ENCODE measurements at regions not wholly inside any gene's neighbourhood (a gene's known extent, or its start where the extent isn't known, plus 50 kb on each side); places are given as distances from the start of the nearest gene placed in this dataset.

- no peak for DNase-seq (ENCODE audit: low spot score)
Measured at GRCh38 chr16:13550254-13550653, 369.7 kb upstream of the ERCC4 start.

- no peak for DNase-seq (ENCODE audit: low spot score)
Measured at GRCh38 chr16:13552062-13552959, 367.6 kb upstream of the ERCC4 start.

GRCh38 chr16:13552960-13553257, 367.0 kb upstream of the ERCC4 start:
- DNase-seq (ENCODE audit: low spot score) = no peak

DNA sequence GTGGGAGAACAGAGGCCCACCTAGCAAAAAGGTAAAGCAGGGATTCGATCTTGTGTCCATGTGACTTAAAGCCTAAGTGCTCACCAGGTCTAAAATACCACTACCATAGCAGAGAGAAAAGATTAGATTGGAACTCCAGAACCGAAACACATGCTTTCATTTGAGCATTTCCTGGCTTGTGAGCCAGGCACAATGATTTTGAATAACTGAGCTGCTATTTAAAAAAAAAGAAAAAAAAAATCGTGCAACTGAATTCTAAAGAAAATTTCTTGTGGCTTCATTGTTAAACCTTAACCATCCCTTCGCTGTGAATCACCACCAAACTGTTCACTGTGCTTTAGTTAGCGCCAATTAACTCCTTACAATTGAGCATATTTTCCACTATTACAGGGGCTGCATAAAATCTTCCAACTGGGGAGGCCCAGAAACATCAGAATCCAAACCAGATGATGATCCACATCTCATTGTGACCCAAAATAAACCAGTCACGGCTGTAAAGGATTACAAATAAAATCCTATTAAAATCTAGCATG, 366.4 kb upstream of the ERCC4 start:
- no peak for DNase-seq (ENCODE audit: low spot score)

DNA sequence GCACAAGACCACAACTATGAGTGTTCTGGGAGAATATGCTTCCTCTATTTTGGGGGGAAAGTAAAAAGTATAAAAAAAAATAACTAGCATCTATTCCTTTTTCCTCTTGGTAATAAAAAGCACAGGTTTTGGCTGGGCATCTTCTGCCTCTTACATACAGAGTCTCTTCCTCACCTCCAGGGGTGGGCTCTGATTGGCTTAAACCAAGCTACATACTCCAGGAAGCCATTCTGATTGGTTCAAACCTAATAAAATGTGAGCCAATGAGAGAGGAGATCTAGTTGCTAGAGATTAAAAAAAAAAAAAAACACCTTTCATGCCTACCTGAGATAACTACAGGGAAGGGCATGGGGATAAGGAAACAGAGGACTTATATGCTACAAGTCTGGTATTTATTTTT, 365.9 kb upstream of the ERCC4 start:
- DNase-seq (ENCODE audit: low spot score) = no peak

DNA sequence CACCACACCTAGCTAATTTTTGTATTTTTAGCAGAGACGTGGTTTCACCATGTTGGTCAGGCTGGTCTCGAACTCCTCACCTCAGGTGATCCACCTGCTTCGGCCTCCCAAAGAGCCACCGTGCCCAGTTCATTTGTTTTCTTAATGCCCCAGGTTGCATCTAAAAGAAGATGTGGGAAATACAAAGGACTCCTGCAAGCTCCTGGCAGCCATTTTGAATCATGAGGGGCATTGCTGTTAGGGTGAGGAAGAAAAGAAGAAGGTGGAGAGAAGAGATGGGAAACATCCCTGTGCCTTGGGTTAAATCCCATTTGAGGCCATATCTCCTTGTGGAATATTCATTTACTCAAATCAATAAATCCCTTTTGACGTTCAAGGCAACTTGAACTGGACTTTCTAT, 365.3 kb upstream of the ERCC4 start:
- no peak for DNase-seq (ENCODE audit: low spot score)

DNA sequence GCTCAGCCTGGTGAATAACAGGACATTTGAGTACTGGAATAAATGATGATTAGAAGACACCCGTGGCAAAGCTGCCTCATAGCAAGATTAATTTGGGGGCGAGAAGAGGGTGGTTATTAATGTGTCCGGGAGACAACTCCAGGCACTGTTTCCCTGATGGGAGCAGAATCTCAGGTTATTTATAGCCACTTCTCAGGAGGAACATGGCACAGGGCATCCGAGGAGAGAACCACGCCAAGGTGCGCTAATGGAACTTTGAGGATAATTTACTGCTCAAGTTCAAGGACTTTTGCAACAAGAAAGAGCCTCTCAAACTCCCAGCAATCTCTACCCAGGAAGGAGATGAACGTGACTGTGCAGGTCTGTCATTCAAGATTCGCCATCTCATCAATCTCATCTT, 362.5 kb upstream of the ERCC4 start:
- no peak for DNase-seq (ENCODE audit: low spot score)

- no peak for DNase-seq (ENCODE audit: low spot score)
Measured at GRCh38 chr16:13558752-13559151, 361.2 kb upstream of the ERCC4 start.

DNA sequence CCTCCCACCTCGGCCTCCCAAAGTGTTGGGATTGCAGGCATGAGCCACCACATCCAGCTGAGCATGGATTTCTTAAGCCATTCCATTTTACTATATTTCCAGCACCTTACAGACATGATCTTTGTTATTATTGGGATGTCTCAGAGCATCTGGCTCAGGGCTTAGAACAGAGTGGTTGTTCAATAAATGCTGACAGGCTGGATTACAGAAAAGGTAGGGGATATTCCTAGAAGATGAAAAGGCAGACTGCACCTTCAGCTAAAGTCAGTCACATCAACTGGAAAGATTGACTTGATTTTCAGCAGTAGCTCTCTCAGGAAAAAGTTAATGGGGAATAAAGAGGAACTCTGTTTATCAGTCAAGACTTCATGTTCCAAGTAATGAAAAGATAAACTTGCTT, 360.3 kb upstream of the ERCC4 start:
- no peak for DNase-seq (ENCODE audit: low spot score)

DNA sequence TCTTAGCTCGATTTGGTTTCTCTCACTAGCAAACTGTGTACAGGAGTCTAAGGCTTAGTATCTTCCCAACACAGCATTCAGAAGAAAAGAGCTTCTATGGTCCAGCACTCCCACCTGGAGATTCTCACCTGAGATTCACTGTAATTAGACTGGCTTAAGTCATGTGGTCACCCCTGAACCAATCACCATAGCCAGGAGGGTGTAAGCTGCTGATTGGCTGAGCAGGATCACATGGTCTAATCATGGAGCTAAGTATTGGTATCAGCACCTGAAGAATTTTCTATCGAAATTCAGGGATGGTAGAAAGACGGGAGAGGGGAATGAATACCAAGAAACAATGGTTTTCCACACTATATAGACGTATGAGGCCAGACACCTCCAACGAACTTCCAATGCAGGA, 359.8 kb upstream of the ERCC4 start:
- no peak for DNase-seq (ENCODE audit: low spot score)

DNA sequence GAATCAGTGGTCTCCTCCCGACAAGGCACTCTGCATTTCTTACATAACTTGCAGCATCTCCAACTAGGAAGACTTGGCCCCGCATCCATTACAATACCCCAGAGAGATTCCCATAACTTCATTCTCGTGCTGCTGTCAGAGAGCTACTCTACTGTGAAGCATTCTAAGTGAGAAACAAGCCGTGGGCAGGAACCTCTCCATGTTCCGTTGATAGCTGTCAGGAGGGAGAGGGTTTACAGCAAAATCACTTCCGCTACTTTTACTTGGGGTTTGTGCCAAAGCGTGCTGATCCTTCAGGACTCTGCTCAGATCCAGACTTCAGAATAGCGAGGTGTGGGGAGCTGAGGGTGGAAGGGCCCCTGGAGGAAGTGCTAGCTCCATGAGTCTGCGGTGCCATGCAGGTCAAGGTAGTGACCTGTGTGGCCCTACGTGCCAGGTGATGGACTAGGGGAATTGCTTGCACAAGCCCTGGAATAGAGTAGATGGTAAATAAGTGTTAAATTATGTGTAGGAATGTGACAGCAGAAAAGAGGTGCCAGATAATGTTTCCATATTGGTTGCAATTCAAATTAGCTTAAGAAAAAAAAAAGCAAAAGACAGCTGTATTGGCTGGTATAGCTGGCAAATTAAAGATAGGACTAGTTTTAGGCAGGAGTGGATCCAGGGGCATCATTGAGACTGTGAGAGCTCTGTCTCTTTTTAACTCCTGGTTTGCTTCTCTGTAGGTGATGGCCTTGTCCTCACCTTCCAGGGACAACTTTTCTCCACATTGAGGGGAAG, 358.5 kb upstream of the ERCC4 start:
- no peak for DNase-seq (ENCODE audit: low spot score)

GRCh38 chr16:13568803-13569202, 351.2 kb upstream of the ERCC4 start:
- no peak for DNase-seq (ENCODE audit: low spot score)

DNA sequence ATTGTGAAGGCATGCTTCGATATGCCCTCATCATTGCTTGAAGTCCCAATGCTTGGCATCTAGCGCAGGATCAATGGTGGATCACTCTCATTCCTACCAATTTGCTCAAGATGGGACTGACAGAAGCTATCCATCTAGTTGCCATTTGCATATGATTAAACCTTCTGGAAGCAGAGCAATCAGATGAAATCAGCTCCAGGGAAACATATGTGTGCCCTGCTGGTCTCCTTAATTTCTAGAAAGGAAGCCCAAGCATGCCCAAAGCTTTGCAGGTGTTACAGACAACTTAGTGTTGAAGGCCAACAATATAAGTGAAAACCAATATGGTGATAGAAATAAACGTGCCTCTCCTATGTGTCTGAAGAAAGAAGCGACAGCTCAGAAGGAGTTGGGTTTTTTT, 350.0 kb upstream of the ERCC4 start:
- no peak for DNase-seq (ENCODE audit: low spot score)

DNA sequence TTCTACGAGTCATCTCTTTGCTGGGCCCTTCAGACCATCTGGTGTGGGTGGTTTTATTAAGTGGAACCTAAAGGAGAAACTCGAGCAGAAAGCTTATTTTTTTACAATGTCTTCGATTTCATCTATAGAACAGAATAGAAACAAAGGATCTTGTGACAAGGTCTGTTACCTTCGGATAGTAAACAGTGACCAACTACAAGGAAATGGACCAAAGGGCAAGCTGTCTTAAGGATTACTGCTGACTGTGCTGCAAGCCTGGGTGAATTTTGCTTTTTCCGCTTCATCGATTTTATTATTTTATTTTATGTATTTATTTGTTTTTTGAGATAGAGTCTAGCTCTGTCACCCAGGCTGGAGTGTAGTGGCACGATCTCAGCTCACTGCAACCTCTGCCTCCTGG, 348.9 kb upstream of the ERCC4 start:
- DNase-seq (ENCODE audit: low spot score) = no peak

DNA sequence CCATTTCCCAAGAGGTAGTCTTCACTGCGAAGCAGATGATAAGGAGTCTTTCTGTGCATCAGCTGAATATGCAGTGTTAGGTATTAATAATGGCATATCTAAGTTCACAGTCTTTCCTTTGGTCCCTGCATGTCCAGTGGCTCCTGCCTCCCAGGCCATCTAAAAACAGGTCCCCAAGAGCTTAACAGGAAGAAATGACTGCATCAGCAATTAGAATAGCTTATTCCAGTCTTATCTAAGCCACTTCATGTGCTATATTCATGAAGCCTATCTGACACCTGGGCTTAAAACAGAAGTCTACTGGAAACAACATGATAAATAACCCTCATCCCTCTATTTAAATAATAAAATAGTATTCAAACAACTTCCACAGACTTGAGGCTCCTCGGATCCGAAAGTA, 346.1 kb upstream of the ERCC4 start:
- DNase-seq (ENCODE audit: low spot score) = no peak

DNA sequence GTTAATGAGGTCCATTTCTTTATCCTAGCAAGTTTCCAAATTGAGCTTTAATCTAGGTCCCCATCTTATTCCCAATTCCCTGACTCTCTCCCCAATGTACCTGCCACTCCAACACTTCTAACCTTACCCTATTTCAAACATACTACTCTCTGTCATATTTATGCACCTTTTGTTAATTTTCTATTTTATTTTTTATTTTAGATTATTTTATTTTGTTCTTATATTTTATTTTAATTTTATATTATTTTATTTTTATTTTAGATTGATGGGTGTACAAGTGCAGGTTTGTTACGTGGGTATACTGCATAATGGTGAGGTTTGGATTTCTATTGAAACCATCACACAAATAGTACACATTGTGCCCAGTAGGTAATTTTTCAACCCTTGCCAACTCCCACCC, 333.9 kb upstream of the ERCC4 start:
- no peak for DNase-seq (ENCODE audit: low spot score)

GRCh38 chr16:13587181-13587580, 332.8 kb upstream of the ERCC4 start:
- no peak for DNase-seq (ENCODE audit: low spot score)

DNA sequence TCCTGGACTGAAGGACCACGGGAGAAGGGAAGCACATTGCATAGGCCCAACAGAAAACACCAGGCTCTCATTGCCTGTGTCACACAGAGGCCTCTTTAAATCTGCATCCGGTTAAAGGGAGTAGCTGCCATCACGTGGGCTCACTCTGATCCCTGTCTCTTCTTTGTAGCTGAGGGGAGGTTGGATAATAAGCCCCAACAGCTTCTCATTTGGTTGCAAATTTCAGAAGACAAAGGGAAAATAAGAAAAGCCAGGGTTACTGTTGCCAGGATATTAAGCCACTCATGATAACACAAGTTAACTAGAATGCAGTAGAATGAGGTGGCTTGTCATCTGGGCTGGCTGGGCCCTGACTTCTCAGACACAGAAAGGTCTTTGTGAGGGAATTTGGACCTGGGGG, 325.1 kb upstream of the ERCC4 start:
- no peak for DNase-seq (ENCODE audit: low spot score)

DNA sequence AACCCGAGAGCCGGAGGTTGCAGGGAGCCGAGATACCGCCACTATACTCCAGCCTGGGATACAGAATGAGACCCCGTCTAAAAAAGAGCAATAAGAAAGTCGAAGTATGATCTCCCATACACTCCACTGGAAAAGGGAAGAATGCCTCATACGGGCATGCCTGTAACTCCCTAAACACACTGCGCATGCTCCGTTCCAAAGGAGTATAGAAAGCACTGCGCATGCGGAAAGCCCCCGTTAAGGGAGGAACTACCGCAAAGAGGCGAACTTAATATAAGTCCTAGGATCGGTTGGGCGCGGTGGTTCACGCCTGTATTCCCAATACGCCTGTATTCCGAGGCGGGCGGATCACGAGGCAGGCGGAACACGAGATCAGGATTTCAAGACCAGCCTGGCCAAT, 313.1 kb upstream of the ERCC4 start:
- DNase-seq (ENCODE audit: low spot score) = no peak

- no peak for DNase-seq (ENCODE audit: low spot score)
Measured at GRCh38 chr16:13607289-13607688, 312.7 kb upstream of the ERCC4 start.

GRCh38 chr16:13611596-13611995, 308.4 kb upstream of the ERCC4 start:
- DNase-seq (ENCODE audit: low spot score) = no peak

GRCh38 chr16:13612623-13613022, 307.3 kb upstream of the ERCC4 start:
- DNase-seq (ENCODE audit: low spot score) = no peak

DNA sequence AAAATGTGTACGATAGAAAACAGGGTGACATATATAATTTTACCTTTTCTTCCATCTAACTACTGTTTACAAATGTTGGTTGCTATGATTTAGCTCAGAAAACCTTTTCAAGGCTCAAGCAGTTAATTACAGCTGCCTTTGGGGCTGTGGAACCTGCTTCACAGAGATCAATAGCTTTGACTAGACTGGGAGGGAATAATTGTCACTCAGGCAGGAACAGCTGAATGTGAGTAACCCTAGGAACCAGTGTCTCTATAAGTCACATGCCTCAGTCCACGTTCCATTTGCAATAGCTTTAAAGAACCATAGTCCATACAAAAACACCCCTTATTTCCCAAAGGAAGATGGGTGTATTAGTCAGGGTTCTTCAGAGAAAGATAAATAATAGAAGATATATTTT, 306.8 kb upstream of the ERCC4 start:
- no peak for DNase-seq (ENCODE audit: low spot score)

Measured in HT-29 (cell line).